NCI-H146 (cell line): ENCODE measurements at regions not wholly inside any gene's neighbourhood (a gene's known extent, or its start where the extent isn't known, plus 50 kb on each side); places are given as distances from the start of the nearest gene placed in this dataset.

Experiments
- DNase-seq: peaks from one replicate; lab custom pipeline; 2025; lab: John Stamatoyannopoulos, UW

DNA sequence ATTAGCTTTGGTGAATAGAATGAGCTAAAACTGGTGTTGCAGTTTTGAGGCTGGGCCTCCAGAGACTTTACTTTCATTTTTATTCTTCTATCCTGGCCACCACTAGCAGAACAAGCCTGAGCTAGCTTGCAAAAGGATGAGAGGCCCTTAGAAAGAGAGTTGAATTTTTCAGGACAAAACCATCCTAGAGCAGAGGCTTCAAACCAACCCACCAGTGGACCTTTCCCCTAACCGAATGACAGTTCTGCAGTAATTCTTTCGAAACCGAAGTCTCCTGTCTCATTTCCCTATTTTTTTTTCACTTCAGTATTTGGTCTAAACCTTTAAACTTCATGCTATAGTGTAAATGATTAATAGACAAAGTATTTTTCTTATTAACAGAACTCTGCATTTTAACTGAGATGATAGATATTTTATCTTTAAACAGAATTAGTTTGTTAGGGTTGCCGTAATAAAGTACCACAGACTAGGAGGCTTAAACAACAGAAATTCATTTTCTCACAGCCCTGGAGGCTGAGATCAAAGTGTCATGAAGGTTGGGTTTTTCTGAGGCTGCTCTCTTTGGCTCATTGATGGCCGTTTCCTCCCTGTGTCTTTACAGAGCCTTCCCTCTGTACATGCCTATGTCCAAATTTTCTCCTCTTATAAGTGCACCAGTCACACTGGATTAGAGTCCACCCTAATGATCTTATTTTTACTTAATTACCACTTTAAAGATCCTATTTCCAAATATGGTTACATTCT is 80.6 kb upstream of the PAK5 start:
- DNase-seq, result no peak

DNA sequence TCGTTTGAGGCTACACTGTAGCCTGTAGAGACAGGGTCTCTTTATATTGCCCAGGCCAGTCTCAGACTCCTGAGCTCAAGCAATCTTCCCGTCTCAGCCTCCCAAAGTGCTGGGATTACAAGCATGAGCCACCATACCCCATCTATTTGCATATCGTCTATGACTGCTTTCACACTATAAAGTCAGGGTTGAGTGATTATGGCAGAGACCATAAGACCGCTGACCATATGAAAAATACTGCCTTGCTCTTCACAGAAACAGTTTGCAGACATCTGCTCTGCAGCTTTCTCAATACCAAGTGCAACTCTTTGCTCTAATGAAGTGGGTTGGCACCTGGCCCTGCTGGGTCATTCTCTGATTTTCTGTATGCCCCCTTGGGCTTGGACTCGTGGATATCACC is 79.5 kb upstream of the PAK5 start:
- DNase-seq, result no peak

DNA sequence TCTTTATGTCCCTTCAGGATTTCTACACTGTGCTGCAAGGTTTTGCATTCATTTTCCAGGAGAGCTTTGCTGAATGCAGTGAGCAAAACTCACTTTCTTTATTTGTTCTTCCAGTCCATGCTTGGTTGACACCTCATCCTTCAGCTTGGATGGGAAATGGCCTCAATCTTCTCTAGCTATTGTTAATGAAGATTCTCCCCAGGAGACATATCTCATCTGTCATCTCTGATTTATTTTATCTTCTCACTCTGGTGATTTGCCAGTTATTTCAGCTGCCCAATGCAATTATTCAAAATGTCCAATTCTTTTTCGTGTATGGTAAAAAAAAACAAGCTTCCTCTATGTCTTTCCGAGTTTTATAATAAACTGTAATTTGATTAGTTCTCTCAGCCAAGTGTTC is 77.9 kb upstream of the PAK5 start:
- peak; percentile 56 for DNase-seq

DNA sequence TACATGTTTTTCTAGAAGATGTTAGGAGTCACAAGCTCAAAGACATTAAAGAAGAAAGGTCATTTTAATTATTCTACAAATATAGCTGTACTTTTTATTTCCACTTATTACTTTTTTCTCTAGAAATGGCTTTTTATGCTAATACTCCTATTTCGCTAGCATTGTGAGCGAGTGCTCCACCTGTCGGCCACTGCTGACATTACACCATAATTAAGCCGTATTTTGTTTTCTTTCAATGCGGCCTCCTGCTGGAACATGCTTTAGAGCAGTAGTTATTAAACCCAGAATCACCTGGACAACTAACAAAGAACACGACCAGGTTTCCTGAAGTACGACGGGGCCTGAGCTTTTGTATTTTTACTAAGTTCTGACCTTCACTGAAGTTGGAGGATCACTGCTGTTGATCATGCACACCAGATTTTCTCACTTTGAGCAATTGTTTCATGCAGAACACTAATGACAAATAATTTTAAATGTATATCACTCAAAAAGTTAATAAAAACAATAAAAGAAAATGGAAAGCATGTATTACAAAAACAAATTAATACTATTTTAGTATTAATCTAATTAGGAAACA is 74.1 kb upstream of the PAK5 start:
- DNase-seq, result peak; percentile 89

DNA sequence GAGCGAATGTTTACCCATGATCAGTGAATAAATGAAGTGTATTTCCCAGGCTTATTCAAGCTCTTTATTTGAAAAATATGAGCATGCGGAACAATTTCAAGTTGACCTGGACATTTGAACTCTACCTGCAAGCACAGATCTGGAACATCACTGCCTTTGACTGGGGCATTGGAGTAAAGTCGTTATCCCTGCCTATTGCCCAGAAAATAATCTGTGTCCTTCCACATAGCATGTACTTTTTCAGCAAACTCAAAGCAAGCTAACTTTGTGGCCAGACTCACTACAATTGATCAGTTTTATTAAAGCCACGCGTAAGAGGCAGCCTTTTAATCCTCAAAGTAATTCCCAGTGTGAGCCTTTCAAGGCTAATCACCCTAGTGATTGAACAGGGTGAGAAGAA is 73.4 kb upstream of the PAK5 start:
- DNase-seq, result no peak

DNA sequence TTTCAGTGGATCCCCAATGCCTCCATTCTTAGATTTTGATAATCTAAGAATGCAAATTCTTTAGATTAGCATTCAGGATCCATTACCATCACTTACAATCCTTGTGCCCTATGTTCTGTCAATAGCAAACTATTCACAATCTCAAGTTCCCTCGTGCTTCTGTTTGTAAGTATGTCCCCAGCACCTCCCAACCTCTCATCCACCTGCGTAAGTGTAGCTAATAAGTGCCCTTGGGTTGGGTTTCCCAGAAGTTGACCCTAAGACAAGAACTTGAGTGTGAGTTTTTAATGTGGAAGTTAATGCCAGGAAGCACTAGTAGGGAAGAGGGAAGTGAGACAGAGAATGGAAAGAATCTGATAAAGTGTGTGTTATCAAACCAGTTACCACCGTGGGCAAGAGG is 72.6 kb upstream of the PAK5 start:
- DNase-seq, result no peak

DNA sequence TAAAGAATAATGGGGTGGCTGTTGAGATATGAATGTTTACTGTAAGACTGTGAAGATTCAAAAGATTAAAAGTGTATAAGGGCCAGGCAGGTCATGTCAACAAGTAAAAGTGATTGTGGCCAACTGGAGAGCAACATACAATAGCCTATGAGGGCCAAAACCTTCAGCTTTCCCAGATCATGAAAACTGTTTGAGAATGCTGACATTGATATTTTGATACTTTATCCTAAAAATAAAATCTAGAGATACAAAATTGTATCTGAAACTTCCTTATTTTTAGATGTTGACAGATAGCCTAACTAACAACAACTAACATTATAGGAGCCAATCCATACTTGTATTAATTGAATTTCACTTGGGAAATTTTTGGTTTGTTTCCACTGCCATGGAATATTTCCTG is 70.3 kb upstream of the PAK5 start:
- no peak for DNase-seq

DNA sequence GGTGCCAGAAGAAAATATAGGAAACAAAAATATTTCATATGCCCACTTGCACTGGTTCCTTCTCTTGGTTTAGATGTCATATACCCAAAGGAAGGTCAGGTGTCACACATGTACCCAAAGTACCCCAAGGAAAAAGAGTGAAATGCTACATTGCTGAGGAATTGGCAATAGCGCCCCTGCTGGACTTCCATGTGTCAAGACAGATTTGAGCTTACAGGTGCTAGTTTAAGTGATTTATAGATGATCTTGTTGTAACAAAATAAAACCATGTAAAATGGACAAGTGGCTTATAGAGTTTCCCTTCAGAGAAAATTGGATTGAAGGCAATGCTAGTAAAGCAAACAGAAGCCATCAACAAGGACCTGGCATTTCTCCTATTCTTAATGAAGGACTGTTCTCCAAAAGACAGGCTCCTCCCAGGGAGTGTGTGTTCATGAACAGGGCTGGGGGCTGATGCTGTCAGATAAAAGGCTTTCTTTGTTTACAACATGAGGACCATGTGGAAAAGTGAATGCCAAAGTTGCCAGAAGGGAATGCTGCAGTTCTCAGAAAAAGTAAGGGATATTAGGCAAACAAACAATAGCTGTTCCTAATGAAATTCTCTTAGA is 64.3 kb upstream of the PAK5 start:
- no peak for DNase-seq

DNA sequence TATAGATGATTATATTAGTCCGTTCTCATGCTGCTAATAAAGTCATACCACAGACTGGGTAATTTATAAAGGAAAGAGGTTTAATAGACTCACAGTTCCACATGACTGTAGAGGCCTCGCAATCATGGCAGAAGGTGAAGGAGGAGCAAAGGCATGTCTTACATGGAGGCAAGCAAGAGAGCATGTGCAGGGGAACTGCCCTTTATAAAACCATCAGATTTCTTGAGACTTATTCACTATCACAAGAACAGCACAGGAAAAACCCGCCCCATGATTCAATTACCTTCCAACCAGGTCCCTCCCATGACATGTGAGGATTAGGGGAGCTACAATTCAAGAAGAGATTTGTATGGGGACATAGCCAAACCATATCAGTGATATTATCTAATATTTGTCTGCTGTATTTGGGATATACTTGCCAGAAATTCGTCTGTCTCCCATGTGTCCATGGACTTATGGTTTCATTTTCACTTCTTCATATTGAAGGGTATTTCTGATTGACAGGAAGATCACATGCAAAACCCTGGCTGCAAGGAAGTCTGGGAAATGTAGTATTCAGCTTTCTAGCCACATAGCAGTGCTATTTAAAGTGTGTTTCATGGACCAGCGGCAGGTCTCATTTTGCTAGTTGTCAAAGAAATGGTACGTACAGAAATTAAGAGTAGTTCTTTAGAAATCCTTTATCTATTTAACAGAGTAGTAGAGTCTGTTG is 50.5 kb upstream of the PAK5 start:
- DNase-seq, result no peak
